SU-DHL-6 (cell line): ENCODE measurements at regions not wholly inside any gene's neighbourhood (a gene's known extent, or its start where the extent isn't known, plus 50 kb on each side); places are given as distances from the start of the nearest gene placed in this dataset.

Source experiments
- H2AFZ ChIP-seq: fragments of 200-600 bp; sonication (generic); 2 replicates; pipeline ENCODE4 v1.6.1; 2014; ENCODE audit warnings: low read depth, mild to moderate bottlenecking, moderate library complexity, mixed read lengths, antibody characterized with exemption, low read length; ENCODE audit not compliant: severe bottlenecking
- H3F3A ChIP-seq: fragments of 200-600 bp; shearing (Covaris generic); 2 replicates; pipeline ENCODE4 v1.6.0; 2016; ENCODE audit warnings: antibody characterized with exemption, mild to moderate bottlenecking; ENCODE audit not compliant: insufficient read depth
- H3K27ac ChIP-seq: fragments of 200-600 bp; sonication (generic); 2 replicates; pipeline ENCODE4 v1.5.1; 2016; ENCODE audit warnings: low read depth, mild to moderate bottlenecking, low read length, moderate library complexity, mixed read lengths
- H3K27me3 ChIP-seq: fragments of 200-600 bp; sonication (generic), shearing (Covaris generic); 2 replicates; pipeline ENCODE4 v1.6.0; 2014; ENCODE audit warnings: mild to moderate bottlenecking, low read length
- H3K36me3 ChIP-seq: fragments of 200-600 bp; sonication (generic); 2 replicates; pipeline ENCODE4 v1.6.1; 2014; ENCODE audit warnings: mild to moderate bottlenecking, low read length, mixed read lengths
- H3K4me2 ChIP-seq: fragments of 300-600, 200-600 bp; shearing (Covaris generic), sonication (generic); 2 replicates; pipeline ENCODE4 v1.6.0; 2014; ENCODE audit warnings: low read length, low read depth, mild to moderate bottlenecking; ENCODE audit not compliant: poor library complexity, severe bottlenecking
- H3K4me3 ChIP-seq: fragments of 200-600 bp; sonication (generic); 2 replicates; pipeline ENCODE4 v1.5.1; 2014; ENCODE audit warnings: antibody characterized with exemption, low read length, mild to moderate bottlenecking, mixed read lengths; ENCODE audit not compliant: insufficient read depth, poor library complexity, severe bottlenecking
- H3K79me2 ChIP-seq: fragments of 200-600 bp; sonication (generic); 2 replicates; pipeline ENCODE4 v1.6.1; 2014; ENCODE audit warnings: mild to moderate bottlenecking, low read length, moderate library complexity; ENCODE audit not compliant: insufficient read depth
- H3K9ac ChIP-seq: fragments of 200-600 bp; sonication (generic); 2 replicates; pipeline ENCODE4 v1.7.0; 2014; ENCODE audit warnings: mild to moderate bottlenecking, low read length
- H3K9me2 ChIP-seq: fragments of 200-600 bp; sonication (generic); replicated peaks from 2 replicates; pipeline ENCODE4 v1.6.1; 2014; ENCODE audit warnings: low read length; ENCODE audit not compliant: insufficient read depth
- H3K9me3 ChIP-seq: fragments of 200-600 bp; sonication (generic); 2 replicates; pipeline ENCODE4 v1.6.1; 2014; ENCODE audit warnings: low read length, mixed read lengths; ENCODE audit not compliant: insufficient read depth
- H4K20me1 ChIP-seq: fragments of 200-600 bp; sonication (generic); 2 replicates; pipeline ENCODE4 v1.6.1; 2014; ENCODE audit warnings: low read depth, mild to moderate bottlenecking, antibody characterized with exemption, low read length, moderate library complexity, mixed read lengths
- CTCF ChIP-seq: fragments of 200-600 bp; sonication (generic); IDR thresholded peaks from one replicate; pipeline ENCODE4 v1.5.1; 2017; ENCODE audit warnings: antibody characterized with exemption, mild to moderate bottlenecking, low read length, moderate library complexity; ENCODE audit not compliant: insufficient read depth, poor library complexity, severe bottlenecking
- EZH2phosphoT487 ChIP-seq: fragments of 200-600 bp; sonication (generic), shearing (Covaris generic); conservative IDR thresholded peaks from 2 replicates; pipeline ENCODE4 v1.6.1; 2018; ENCODE audit warnings: mild to moderate bottlenecking, antibody characterized with exemption, low read length, moderate library complexity, mixed read lengths

GRCh38 chr13:59112221-59112718, 1051.5 kb downstream of the DIAPH3 start:
- Histone ChIP-seq H3K79me2 (no peaks in the 10 kb centered on the region), H3F3A (no peaks in the 10 kb centered on the region), H3K9me3 (no peaks in the 10 kb centered on the region), H3K36me3 (no peaks in the 10 kb centered on the region), H4K20me1 (no peaks in the 10 kb centered on the region), H3K27me3 (no peaks in the 10 kb centered on the region), H3K9me2 (no peaks in the 10 kb centered on the region), H2AFZ (no peak overlapping the region), H3K4me3 (no peak overlapping the region), H3K4me2 (no peak overlapping the region), H3K27ac (no peak overlapping the region), H3K9ac (no peak overlapping the region)
- TF ChIP-seq EZH2phosphoT487 (no peak), CTCF (no peak)

- Histone ChIP-seq H4K20me1 (no peaks in the 10 kb centered on the region), H3K9me2 (no peaks in the 10 kb centered on the region), H3K79me2 (no peaks in the 10 kb centered on the region), H3K4me3 (no peak overlapping the region), H3K9me3 (no peaks in the 10 kb centered on the region), H3K27me3 (no peaks in the 10 kb centered on the region), H3K4me2 (no peak overlapping the region), H3F3A (no peaks in the 10 kb centered on the region), H2AFZ (no peak overlapping the region), H3K36me3 (0 out of 2 replicates have a peak, but pooled peaks cover 2% of the 10 kb centered on the region), H3K9ac (no peak overlapping the region), H3K27ac (no peak overlapping the region)
- TF ChIP-seq CTCF: no peak
- TF ChIP-seq EZH2phosphoT487: no peak
Observed at GRCh38 chr13:59119475-59119874, 1044.3 kb downstream of the DIAPH3 start.

GRCh38 chr13:59120297-59120843, 1043.4 kb downstream of the DIAPH3 start:
- H3F3A ChIP-seq: no peaks in the 10 kb centered on the region
- H3K27me3 ChIP-seq: no peaks in the 10 kb centered on the region
- H3K9me2 ChIP-seq: no peaks in the 10 kb centered on the region
- no peaks in the 10 kb centered on the region for H4K20me1 ChIP-seq
- no peak overlapping the region for H3K9ac ChIP-seq
- TF ChIP-seq CTCF: no peak
- no peak for TF ChIP-seq EZH2phosphoT487
- H3K36me3 ChIP-seq: 0 out of 2 replicates have a peak, but pooled peaks cover 2% of the 10 kb centered on the region
- H3K27ac ChIP-seq: no peak overlapping the region
- H3K4me2 ChIP-seq: no peak overlapping the region
- H3K79me2 ChIP-seq: no peaks in the 10 kb centered on the region
- no peak overlapping the region for H3K4me3 ChIP-seq
- H2AFZ ChIP-seq: no peak overlapping the region
- no peaks in the 10 kb centered on the region for H3K9me3 ChIP-seq
